B cell (primary cell): ENCODE measurements at regions not wholly inside any gene's neighbourhood (a gene's known extent, or its start where the extent isn't known, plus 50 kb on each side); places are given as distances from the start of the nearest gene placed in this dataset.

Experiments
- ATAC-seq: fragments of 200-7000 bp; cut with Tn5 transposase; one replicate; pipeline ENCODE4 v1.10.0; 2021; ENCODE audit warnings: low read depth, mild to moderate bottlenecking, moderate number of reproducible peaks, moderate library complexity
- CTCF ChIA-PET: fragments of 350-600 bp; sonication (Branson Sonifier 250); formaldehyde crosslinking; loops from one replicate; lab custom pipeline; 2021; ENCODE audit warnings: antibody characterized with exemption, inconsistent platforms; lab: Charles Lee
- POLR2A ChIA-PET: fragments of 350-600 bp; sonication (Branson Sonifier 250); formaldehyde crosslinking; loops from one replicate; lab custom pipeline; 2021; ENCODE audit warnings: antibody characterized with exemption; lab: Charles Lee
- DNase-seq: peaks from one replicate; pipeline ENCODE4 v3.0.0; 2013
- H2AFZ ChIP-seq: 2 replicates; pipeline ENCODE4 v1.6.1; 2012; ENCODE audit warnings: mild to moderate bottlenecking, low read depth, low read length; ENCODE audit not compliant: insufficient read depth, poor library complexity, severe bottlenecking
- H3K27ac ChIP-seq, 2 donors: 1 replicate in 1 of 2; 2 replicates in 1 of 2; pipeline ENCODE4 v1.5.1; 2012 to 2013; ENCODE audit warnings: low read length in 2 of 2, mild to moderate bottlenecking in 2 of 2, moderate library complexity in 1 of 2
- H3K27me3 ChIP-seq, 4 experiments: fragments of 200-600 bp in 1 of 4; sonication (generic) in 1 of 4; replicated peaks in 1 of 4; 1 replicate in 2 of 4; 2 replicates in 2 of 4; pipeline versions ENCODE4 v1.6.1 to v1.7.0; 2013 to 2016; ENCODE audit warnings: low read length in 3 of 4, mild to moderate bottlenecking in 2 of 4, mixed read lengths in 1 of 4, moderate library complexity in 1 of 4; ENCODE audit not compliant: insufficient read depth in 4 of 4, control insufficient read depth in 3 of 4; ENCODE audit errors: control extremely low read depth in 1 of 4
- H3K36me3 ChIP-seq, 2 experiments: replicated peaks in 1 of 2; 1 replicate in 1 of 2; 2 replicates in 1 of 2; pipeline versions ENCODE4 v1.6.1 to v1.7.1; 2013; ENCODE audit warnings: low read length in 1 of 2; ENCODE audit not compliant: insufficient read depth in 2 of 2, control insufficient read depth in 1 of 2; ENCODE audit errors: control extremely low read depth in 1 of 2, extremely low read depth in 1 of 2
- H3K4me1 ChIP-seq, 2 donors: fragments of 200-600 bp in 1 of 2; sonication (generic) in 1 of 2; 1 replicate in 1 of 2; 2 replicates in 1 of 2; pipeline versions ENCODE4 v1.5.1 to v1.6.1; 2013 to 2017; ENCODE audit warnings: low read length in 2 of 2; ENCODE audit not compliant: control insufficient read depth in 2 of 2, insufficient read depth in 2 of 2
- H3K4me2 ChIP-seq: replicated peaks from 2 replicates; pipeline ENCODE3; 2012; ENCODE audit warnings: mild to moderate bottlenecking, low read depth, low read length; ENCODE audit not compliant: poor library complexity, severe bottlenecking
- H3K4me3 ChIP-seq, 5 experiments: fragments of 200-600 bp in 1 of 5; sonication (generic) in 1 of 5; 1 replicate in 3 of 5; 2 replicates in 2 of 5; pipeline versions ENCODE4 v1.5.1 to v1.7.0; 2011 to 2016; ENCODE audit warnings: low read length in 4 of 5, mild to moderate bottlenecking in 4 of 5, low read depth in 2 of 5, control low read depth in 1 of 5, moderate library complexity in 1 of 5; ENCODE audit not compliant: insufficient read depth in 1 of 5; ENCODE audit errors: control extremely low read depth in 1 of 5, extremely low read depth in 1 of 5
- H3K79me2 ChIP-seq: fragments of 200-600 bp; sonication (generic); one replicate; pipeline ENCODE4 v1.6.0; 2016; ENCODE audit warnings: low read length; ENCODE audit not compliant: control insufficient read depth, insufficient read depth
- H3K9ac ChIP-seq: fragments of 200-600 bp; sonication (generic); 2 replicates; pipeline ENCODE4 v1.6.1; 2017; ENCODE audit warnings: mild to moderate bottlenecking, low read length, moderate library complexity
- H3K9me3 ChIP-seq, 3 donors: one replicate each; pipeline versions ENCODE4 v1.6.1 to v1.7.1; 2013; ENCODE audit warnings: low read length in 2 of 3; ENCODE audit not compliant: control insufficient read depth in 2 of 3, insufficient read depth in 1 of 3; ENCODE audit errors: control extremely low read depth in 1 of 3
- H4K20me1 ChIP-seq: 2 replicates; pipeline ENCODE4 v1.6.0; 2012; ENCODE audit warnings: mild to moderate bottlenecking, low read length; ENCODE audit not compliant: insufficient read depth, control insufficient read depth, poor library complexity, severe bottlenecking
- H3K27ac Mint-ChIP-seq: one replicate; pipeline ENCODE4 v1.8.0; 2021; ENCODE audit warnings: mixed read lengths
- H3K27me3 Mint-ChIP-seq: one replicate; pipeline ENCODE4 v1.8.0; 2021; ENCODE audit warnings: mixed read lengths
- H3K4me1 Mint-ChIP-seq: one replicate; pipeline ENCODE4 v1.8.0; 2021; ENCODE audit warnings: mixed read lengths
- H3K4me3 Mint-ChIP-seq: one replicate; pipeline ENCODE4 v1.8.0; 2021; ENCODE audit warnings: mixed read lengths
- H3K9me3 Mint-ChIP-seq: one replicate; pipeline ENCODE4 v1.8.0; 2022; ENCODE audit warnings: mixed read lengths; ENCODE audit not compliant: insufficient read depth
- CTCF ChIP-seq: fragments of 200-600 bp; IDR thresholded peaks from one replicate; pipeline ENCODE4 v1.8.0; 2022; ENCODE audit warnings: antibody characterized with exemption, mild to moderate bottlenecking
- EZH2 ChIP-seq: IDR thresholded peaks from 2 replicates; pipeline ENCODE4 v1.6.1; 2012; ENCODE audit warnings: borderline replicate concordance, low read depth, mild to moderate bottlenecking, moderate library complexity, low read length; ENCODE audit not compliant: insufficient read depth, poor library complexity, severe bottlenecking
- WGBS: methylation state at CpG from one replicate; pipeline ENCODE4 v1.1.5; 2013; ENCODE audit warnings: missing lambda C conversion rate; ENCODE audit not compliant: insufficient coverage; 5-methylcytosine and 5-hydroxymethylcytosine counted together
- intact Hi-C: fragments of 100-400 bp; cut with micrococcal nuclease; formaldehyde crosslinking; loops from one replicate; pipeline ENCODE4 v1.10.0; 2022

- no peaks in the 10 kb centered on the region for H3K36me3 ChIP-seq
- DNase-seq (no peak), ATAC-seq (no peak)
- no peak overlapping the region for H3K4me3 Mint-ChIP-seq
- no peak overlapping the region for H3K4me2 ChIP-seq
- ChIA-PET CTCF (no interaction called here), POLR2A (no interaction called here)
- intact Hi-C loops, result no loop called here
- H3K4me3 ChIP-seq, result no peak overlapping the region
- no peaks in the 10 kb centered on the region for H4K20me1 ChIP-seq
- no peak overlapping the region for H3K27ac ChIP-seq
- H3K27me3 Mint-ChIP-seq, result no peaks in the 10 kb centered on the region
- no peak overlapping the region for H3K9ac ChIP-seq
- H3K27ac Mint-ChIP-seq, result no peak overlapping the region
- H3K4me1 Mint-ChIP-seq, result no peaks in the 10 kb centered on the region
- H3K4me1 ChIP-seq, result no peaks in the 10 kb centered on the region
- H3K9me3 Mint-ChIP-seq, result peaks cover 3% of the 10 kb centered on the region
- peaks cover 0 to 4% (median 0%) of the 10 kb centered on the region in 3 donors for H3K9me3 ChIP-seq
- H2AFZ ChIP-seq, result no peak overlapping the region
- 100% methylated on average over 3 of the region's 4 CpGs for WGBS
- no peaks in the 10 kb centered on the region for H3K79me2 ChIP-seq
- no peak for TF ChIP-seq CTCF
- no peak for TF ChIP-seq EZH2
- H3K27me3 ChIP-seq, result no peaks in the 10 kb centered on the region
These were observed 242.9 kb upstream of the DACH1 start for GRCh38 chr13:72109863-72110262.

GRCh38 chr13:72104656-72105180, 237.7 kb upstream of the DACH1 start:
- Mint-ChIP-seq H3K9me3 (peaks cover 5% of the 10 kb centered on the region), H3K4me3 (no peak overlapping the region), H3K27me3 (no peaks in the 10 kb centered on the region), H3K27ac (no peak overlapping the region), H3K4me1 (no peaks in the 10 kb centered on the region)
- no peak overlapping the region for H3K4me2 ChIP-seq
- H3K4me1 ChIP-seq, result no peaks in the 10 kb centered on the region
- H4K20me1 ChIP-seq, result no peaks in the 10 kb centered on the region
- no peak for TF ChIP-seq EZH2
- no peak for TF ChIP-seq CTCF
- intact Hi-C loops, result no loop called here
- CTCF ChIA-PET, result no interaction called here
- peaks cover 0 to 4% (median 0%) of the 10 kb centered on the region in 3 donors for H3K9me3 ChIP-seq
- ATAC-seq (no peak), DNase-seq (no peak)
- no peaks in the 10 kb centered on the region for H3K79me2 ChIP-seq
- H3K9ac ChIP-seq, result no peak overlapping the region
- H3K27ac ChIP-seq, result no peak overlapping the region
- H2AFZ ChIP-seq, result no peak overlapping the region
- WGBS, result no CpG with 5 or more reads among the region's 1 CpG
- POLR2A ChIA-PET, result no interaction called here
- H3K4me3 ChIP-seq, result no peak overlapping the region
- no peaks in the 10 kb centered on the region for H3K36me3 ChIP-seq
- H3K27me3 ChIP-seq, result no peaks in the 10 kb centered on the region
